Trophoblast cell (in vitro differentiated cells and primary cell): ENCODE measurements at regions not wholly inside any gene's neighbourhood (a gene's known extent, or its start where the extent isn't known, plus 50 kb on each side); places are given as distances from the start of the nearest gene placed in this dataset.

Source experiments
- DNase-seq, 2 donors: peaks; one replicate each; pipeline ENCODE4 v3.0.0-alpha.2; 2016
- H2AFZ ChIP-seq: 2 replicates; pipeline ENCODE4 v1.6.1; 2013; ENCODE audit warnings: low read length, moderate library complexity, mild to moderate bottlenecking; ENCODE audit not compliant: insufficient read depth, poor library complexity
- H2AK5ac ChIP-seq: 2 replicates; pipeline ENCODE4 v1.6.1; 2013; ENCODE audit warnings: mild to moderate bottlenecking, low read length
- H2BK120ac ChIP-seq: 2 replicates; pipeline ENCODE4 v1.6.1; 2013; ENCODE audit warnings: low read length, mild to moderate bottlenecking, moderate library complexity; ENCODE audit not compliant: insufficient read depth, poor library complexity
- H2BK12ac ChIP-seq: 2 replicates; pipeline ENCODE4 v1.6.1; 2013; ENCODE audit warnings: mild to moderate bottlenecking, low read length, moderate library complexity
- H2BK5ac ChIP-seq: 2 replicates; pipeline ENCODE4 v1.6.1; 2013; ENCODE audit warnings: low read length, low read depth, moderate library complexity, mild to moderate bottlenecking; ENCODE audit not compliant: poor library complexity
- H3K14ac ChIP-seq: 2 replicates; pipeline ENCODE4 v1.6.1; 2013; ENCODE audit warnings: mild to moderate bottlenecking, low read length
- H3K18ac ChIP-seq: 2 replicates; pipeline ENCODE4 v1.6.1; 2013; ENCODE audit warnings: mild to moderate bottlenecking, low read length
- H3K23ac ChIP-seq: 2 replicates; pipeline ENCODE4 v1.6.1; 2013; ENCODE audit warnings: low read length
- H3K27ac ChIP-seq: 2 replicates; pipeline ENCODE4 v1.5.1; 2013; ENCODE audit warnings: low read depth, mild to moderate bottlenecking, inconsistent platforms, low read length, moderate library complexity
- H3K27me3 ChIP-seq: 2 replicates; pipeline ENCODE4 v1.6.1; 2013; ENCODE audit warnings: inconsistent platforms, mild to moderate bottlenecking, low read length, moderate library complexity; ENCODE audit not compliant: insufficient read depth
- H3K36me3 ChIP-seq, 2 experiments: 1 replicate in 1 of 2; 2 replicates in 1 of 2; pipeline ENCODE4 v1.6.1; 2013; ENCODE audit warnings: low read length in 2 of 2, mild to moderate bottlenecking in 2 of 2, moderate library complexity in 1 of 2; ENCODE audit not compliant: insufficient read depth in 2 of 2, control insufficient read depth in 1 of 2
- H3K4ac ChIP-seq: 2 replicates; pipeline ENCODE4 v1.6.1; 2013; ENCODE audit warnings: low read depth, mild to moderate bottlenecking, low read length, moderate library complexity
- H3K4me1 ChIP-seq, 2 experiments: 1 replicate in 1 of 2; 2 replicates in 1 of 2; pipeline ENCODE4 v1.6.1; 2013; ENCODE audit warnings: low read length in 2 of 2, mild to moderate bottlenecking in 2 of 2, moderate library complexity in 1 of 2; ENCODE audit not compliant: insufficient read depth in 2 of 2, control insufficient read depth in 1 of 2
- H3K4me2 ChIP-seq: 2 replicates; pipeline ENCODE4 v1.6.1; 2013; ENCODE audit warnings: inconsistent platforms, mild to moderate bottlenecking, low read length, moderate library complexity
- H3K4me3 ChIP-seq: 2 replicates; pipeline ENCODE4 v1.5.1; 2013; ENCODE audit warnings: mild to moderate bottlenecking, low read depth, low read length, inconsistent platforms
- H3K79me1 ChIP-seq: one replicate; pipeline ENCODE4 v1.6.1; 2013; ENCODE audit warnings: low read length
- H3K79me2 ChIP-seq: 2 replicates; pipeline ENCODE4 v1.6.1; 2013; ENCODE audit warnings: low read length, mild to moderate bottlenecking; ENCODE audit not compliant: control insufficient read depth, insufficient read depth, poor library complexity
- H3K9ac ChIP-seq: 2 replicates; pipeline ENCODE4 v1.6.1; 2013; ENCODE audit warnings: mild to moderate bottlenecking, low read length
- H3K9me3 ChIP-seq: 2 replicates; pipeline ENCODE4 v1.6.1; 2013; ENCODE audit warnings: low read depth, mild to moderate bottlenecking, control low read depth, inconsistent platforms, low read length; ENCODE audit not compliant: insufficient read depth
- H4K12ac ChIP-seq: 2 replicates; pipeline ENCODE4 v1.6.1; 2013; ENCODE audit warnings: low read depth, mild to moderate bottlenecking, low read length, moderate library complexity
- H4K8ac ChIP-seq: 2 replicates; pipeline ENCODE4 v1.6.1; 2013; ENCODE audit warnings: low read depth, mild to moderate bottlenecking, low read length, moderate library complexity
- H4K91ac ChIP-seq: one replicate; pipeline ENCODE4 v1.6.1; 2013; ENCODE audit warnings: low read depth, mild to moderate bottlenecking, low read length, moderate library complexity
- WGBS: extraction: QIAGEN DNeasy Blood & Tissue Kit; methylation state at CpG from one replicate; pipeline ENCODE4 v1.1.7; 2013; ENCODE audit warnings: missing lambda C conversion rate; ENCODE audit not compliant: insufficient read length, insufficient coverage; ENCODE audit errors: extremely low coverage; 5-methylcytosine and 5-hydroxymethylcytosine counted together

- no peak overlapping the region for H4K12ac ChIP-seq
- H3K4me3 ChIP-seq: no peak overlapping the region
- H3K36me3 ChIP-seq: no peaks in the 10 kb centered on the region
- no peak overlapping the region for H4K91ac ChIP-seq
- no peaks in the 10 kb centered on the region for H3K9me3 ChIP-seq
- H3K14ac ChIP-seq: no peak overlapping the region
- no peaks in the 10 kb centered on the region for H3K79me1 ChIP-seq
- no peak overlapping the region for H2BK120ac ChIP-seq
- H3K27ac ChIP-seq: no peak overlapping the region
- H3K4me1 ChIP-seq: no peaks in the 10 kb centered on the region
- H3K4me2 ChIP-seq: no peak overlapping the region
- no CpG with 5 or more reads among the region's 5 CpGs for WGBS
- no peaks in the 10 kb centered on the region for H3K79me2 ChIP-seq
- H2BK5ac ChIP-seq: no peak overlapping the region
- no peak for DNase-seq
- no peak overlapping the region for H2AFZ ChIP-seq
- no peaks in the 10 kb centered on the region for H3K27me3 ChIP-seq
- H2AK5ac ChIP-seq: no peak overlapping the region
- H3K23ac ChIP-seq: no peak overlapping the region
- no peak overlapping the region for H2BK12ac ChIP-seq
- no peak overlapping the region for H3K9ac ChIP-seq
- H3K4ac ChIP-seq: no peak overlapping the region
- H4K8ac ChIP-seq: no peak overlapping the region
- no peak overlapping the region for H3K18ac ChIP-seq
Observed at GRCh38 chr12:68406134-68406576, 74.0 kb upstream of the MDM1 start.

DNA sequence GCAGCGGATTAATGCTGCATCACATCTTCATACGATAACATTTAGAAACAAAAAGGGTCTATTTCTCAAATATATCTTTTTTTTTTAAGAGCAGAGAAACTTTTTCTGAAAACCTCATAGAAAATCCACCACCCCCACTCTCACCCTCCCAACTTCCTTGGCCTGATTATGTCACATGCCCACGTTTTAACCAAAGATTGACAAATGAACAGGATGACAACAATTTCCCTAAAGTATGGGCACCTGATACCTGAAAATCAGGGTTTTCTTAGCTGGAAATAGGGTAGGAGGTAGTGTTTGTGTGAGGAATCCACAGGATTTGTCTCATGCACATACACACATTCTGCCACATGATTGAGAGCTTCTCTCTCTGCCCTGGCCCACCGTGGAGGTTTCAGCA is 74.7 kb upstream of the MDM1 start:
- Histone ChIP-seq H2BK120ac (no peak overlapping the region), H3K27me3 (no peaks in the 10 kb centered on the region), H3K23ac (no peak overlapping the region), H3K4me3 (no peak overlapping the region), H2AK5ac (no peak overlapping the region), H3K18ac (no peak overlapping the region), H3K9me3 (no peaks in the 10 kb centered on the region), H3K79me1 (no peaks in the 10 kb centered on the region), H3K79me2 (no peaks in the 10 kb centered on the region), H3K4me2 (no peak overlapping the region), H3K27ac (no peak overlapping the region), H4K8ac (no peak overlapping the region), H4K91ac (no peak overlapping the region), H2BK5ac (no peak overlapping the region), H3K14ac (no peak overlapping the region), H3K36me3 (no peaks in the 10 kb centered on the region), H3K9ac (no peak overlapping the region), H4K12ac (no peak overlapping the region), H3K4me1 (no peaks in the 10 kb centered on the region), H2BK12ac (no peak overlapping the region), H3K4ac (no peak overlapping the region), H2AFZ (no peak overlapping the region)
- no CpG with 5 or more reads among the region's 4 CpGs for WGBS
- DNase-seq: no peak

DNA sequence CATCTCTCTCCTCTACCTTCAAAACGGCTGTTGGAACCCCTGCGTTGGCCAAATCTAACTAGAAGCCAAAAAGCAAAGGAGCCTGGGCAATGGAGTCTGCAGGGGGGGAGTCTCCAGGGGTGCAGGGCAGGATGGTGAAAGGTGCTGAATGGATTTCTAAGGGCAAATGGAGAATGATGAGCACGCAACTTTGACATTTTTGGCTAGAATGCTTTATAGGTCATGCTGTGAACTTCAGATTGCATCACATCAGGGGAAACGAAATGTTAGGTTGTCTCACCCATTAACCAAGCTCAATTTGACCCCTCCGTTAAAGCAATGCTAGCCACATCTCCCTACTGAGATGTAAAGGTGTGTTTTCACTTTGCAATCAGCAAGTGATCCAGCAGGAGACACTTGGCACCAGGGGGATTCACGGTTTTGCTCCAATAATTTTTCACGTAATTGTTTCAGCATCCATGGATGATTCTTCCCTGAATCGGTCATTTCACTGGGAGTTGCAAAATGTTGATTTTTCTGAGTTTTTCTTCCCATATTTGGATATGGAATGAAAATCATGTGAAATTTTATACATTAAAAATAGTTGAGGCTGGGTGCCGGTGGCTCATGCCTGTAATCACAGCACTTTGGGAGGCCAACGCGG is 78.0 kb upstream of the MDM1 start:
- no peaks in the 10 kb centered on the region for H3K9me3 ChIP-seq
- H4K8ac ChIP-seq: no peak overlapping the region
- no peak overlapping the region for H3K23ac ChIP-seq
- H3K36me3 ChIP-seq: no peaks in the 10 kb centered on the region
- WGBS: no CpG with 5 or more reads among the region's 11 CpGs
- no peak overlapping the region for H2BK120ac ChIP-seq
- H3K79me1 ChIP-seq: no peaks in the 10 kb centered on the region
- no peak overlapping the region for H3K4me3 ChIP-seq
- H3K18ac ChIP-seq: no peak overlapping the region
- H4K12ac ChIP-seq: no peak overlapping the region
- no peaks in the 10 kb centered on the region for H3K4me1 ChIP-seq
- H3K4me2 ChIP-seq: no peak overlapping the region
- H2AK5ac ChIP-seq: no peak overlapping the region
- no peak overlapping the region for H3K14ac ChIP-seq
- H3K27me3 ChIP-seq: no peaks in the 10 kb centered on the region
- H2BK5ac ChIP-seq: no peak overlapping the region
- no peak overlapping the region for H4K91ac ChIP-seq
- H2BK12ac ChIP-seq: no peak overlapping the region
- no peaks in the 10 kb centered on the region for H3K79me2 ChIP-seq
- no peak overlapping the region for H3K4ac ChIP-seq
- H3K27ac ChIP-seq: no peak overlapping the region
- no peak for DNase-seq
- no peak overlapping the region for H3K9ac ChIP-seq
- H2AFZ ChIP-seq: no peak overlapping the region

GRCh38 chr12:68411371-68411770 is 79.2 kb upstream of the MDM1 start:
- Histone ChIP-seq H4K12ac (no peak overlapping the region), H3K36me3 (no peaks in the 10 kb centered on the region), H3K4me3 (no peak overlapping the region), H3K27me3 (no peaks in the 10 kb centered on the region), H3K79me2 (no peaks in the 10 kb centered on the region), H2BK12ac (no peak overlapping the region), H3K4me2 (no peak overlapping the region), H4K91ac (no peak overlapping the region), H3K18ac (no peak overlapping the region), H2AK5ac (no peak overlapping the region), H3K9me3 (no peaks in the 10 kb centered on the region), H3K23ac (no peak overlapping the region), H2AFZ (no peak overlapping the region), H3K4ac (no peak overlapping the region), H3K14ac (no peak overlapping the region), H2BK120ac (no peak overlapping the region), H3K27ac (no peak overlapping the region), H3K4me1 (no peaks in the 10 kb centered on the region), H2BK5ac (no peak overlapping the region), H3K9ac (no peak overlapping the region), H3K79me1 (no peaks in the 10 kb centered on the region), H4K8ac (no peak overlapping the region)
- WGBS: no CpG with 5 or more reads among the region's 9 CpGs
- no peak for DNase-seq
